ENCODE measurements at regions not wholly inside any gene's neighbourhood (a gene's known extent, or its start where the extent isn't known, plus 50 kb on each side); places are given as distances from the start of the nearest gene placed in this dataset.

DNA sequence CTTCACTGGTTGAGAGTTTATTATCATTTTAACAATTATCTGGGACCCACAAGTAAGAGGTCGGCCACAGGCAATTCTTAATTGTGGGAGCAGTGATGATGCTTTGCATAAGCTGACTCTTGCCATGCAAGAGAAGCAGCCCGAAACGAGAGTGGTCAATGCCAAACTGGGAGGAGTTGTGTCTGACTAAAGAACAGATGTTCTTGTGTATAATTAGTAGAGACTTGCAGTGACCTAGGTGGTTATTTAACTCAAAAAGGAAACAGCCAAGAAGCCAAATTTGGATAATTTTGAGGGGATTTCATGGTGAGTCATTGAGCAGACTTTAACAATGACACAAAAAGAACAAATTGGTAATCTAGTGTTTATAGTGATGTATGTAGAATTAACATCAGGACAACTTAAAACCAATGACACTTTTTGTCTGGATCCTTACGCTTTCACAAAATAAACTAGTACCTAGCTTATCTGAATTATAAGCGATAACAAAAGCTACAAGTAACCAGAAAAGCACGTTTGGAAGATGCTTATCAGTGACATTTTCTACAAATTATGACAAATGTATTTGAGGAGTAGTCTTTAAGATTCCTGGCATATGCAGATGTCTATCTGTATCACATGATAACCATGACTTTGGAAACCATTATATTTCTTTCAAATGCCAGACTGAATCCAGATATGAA, 184.7 kb upstream of the DLGAP1 start:
- DNase-seq (ENCODE audit: low read depth, low spot score), result no peak

DNA sequence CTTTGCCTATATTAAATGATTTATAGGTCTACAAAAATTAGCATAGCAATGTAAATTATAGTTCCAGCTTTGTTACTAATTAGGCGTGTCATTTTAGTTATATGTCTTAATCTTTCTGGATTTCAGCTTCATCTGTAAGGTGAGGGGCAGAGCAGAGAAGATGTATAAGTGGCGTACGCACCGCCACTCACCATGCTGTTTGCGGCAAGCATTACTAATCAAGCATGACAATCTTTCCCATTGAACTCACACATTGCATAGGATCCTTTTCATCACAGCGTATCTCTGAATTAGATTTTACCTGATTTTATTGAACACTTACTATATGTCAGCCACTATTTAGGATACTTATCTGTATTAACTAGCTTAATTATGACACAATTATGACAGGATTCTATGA, 183.6 kb upstream of the DLGAP1 start:
- DNase-seq (ENCODE audit: low read depth, low spot score), result no peak

DNA sequence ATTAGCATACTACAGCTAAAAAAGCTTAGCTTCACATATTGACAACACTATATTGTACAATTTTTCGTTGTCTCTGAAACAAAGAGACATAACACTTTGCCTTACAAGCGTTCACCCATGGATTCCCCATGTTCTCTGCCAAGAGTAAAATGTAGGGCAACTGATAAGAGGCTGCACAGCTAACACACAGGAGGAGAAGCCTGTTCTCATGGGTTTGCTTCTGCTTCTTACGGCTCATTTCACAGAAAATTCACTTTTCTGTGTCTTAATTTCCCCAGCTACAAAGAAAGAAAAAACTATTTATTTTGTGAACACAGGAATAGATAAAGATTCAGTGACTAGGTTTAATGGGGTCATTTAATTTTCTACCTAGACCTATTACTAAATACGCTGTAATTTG, 182.8 kb upstream of the DLGAP1 start:
- no peak for DNase-seq (ENCODE audit: low read depth, low spot score)

DNA sequence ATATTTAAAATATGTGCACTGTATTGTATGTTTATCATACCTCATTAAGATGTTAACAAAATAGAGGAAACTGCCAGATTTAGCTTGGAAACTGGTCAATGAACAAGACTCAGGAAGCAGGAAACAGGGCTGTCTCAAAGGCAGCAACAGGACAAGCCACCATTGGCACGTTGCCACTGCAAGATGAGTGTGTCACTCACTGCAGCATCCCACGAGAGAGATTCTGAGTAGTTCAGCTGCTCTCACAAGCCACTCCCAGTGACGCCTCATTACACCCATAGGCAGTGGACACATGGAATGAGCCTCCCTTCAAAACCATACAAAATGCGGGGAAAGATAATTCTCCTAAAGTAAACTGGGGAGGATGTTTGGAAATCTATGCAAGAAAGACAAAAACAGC, 181.9 kb upstream of the DLGAP1 start:
- DNase-seq (ENCODE audit: low read depth, low spot score), result no peak

DNA sequence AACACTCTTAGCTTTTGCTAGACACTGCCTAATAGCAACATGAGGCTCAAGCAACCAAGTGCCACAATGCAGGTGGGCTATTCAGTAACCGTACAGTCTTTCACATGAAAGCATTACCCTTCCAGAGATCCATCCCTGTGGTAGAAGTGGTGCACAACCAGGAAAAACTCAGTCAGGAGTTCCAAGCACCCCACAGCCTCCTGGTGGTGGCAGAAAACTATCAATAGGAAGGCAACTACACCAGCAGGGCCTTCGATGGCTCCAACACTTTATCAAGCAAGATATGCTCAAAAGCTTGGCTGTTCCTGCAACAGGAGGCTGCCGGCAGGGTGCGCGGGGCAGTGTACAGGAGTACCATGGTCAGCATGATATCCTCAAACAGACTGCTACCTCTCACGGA, 176.1 kb upstream of the DLGAP1 start:
- DNase-seq (ENCODE audit: low read depth, low spot score), result no peak

DNA sequence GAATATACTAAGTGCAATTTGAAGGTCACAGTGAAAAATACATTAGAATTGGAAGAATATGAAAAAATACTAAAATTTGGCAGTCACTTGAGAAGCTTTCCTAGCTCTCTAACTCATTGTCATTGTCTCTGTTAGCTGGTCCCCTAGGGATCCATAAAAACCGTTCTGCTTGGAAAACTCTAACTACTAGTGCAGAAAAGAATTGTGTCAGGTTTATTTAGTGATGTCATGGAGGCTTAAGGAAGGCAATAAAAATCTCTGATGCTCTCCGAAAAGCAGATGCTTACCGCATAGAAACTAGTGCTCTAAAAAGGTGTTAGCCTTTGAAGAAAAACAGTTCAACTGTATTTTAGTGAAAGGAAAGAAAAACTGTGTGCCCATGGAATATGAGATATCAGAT, 150.1 kb upstream of the DLGAP1 start:
- no peak for DNase-seq (ENCODE audit: low read depth, low spot score)

DNA sequence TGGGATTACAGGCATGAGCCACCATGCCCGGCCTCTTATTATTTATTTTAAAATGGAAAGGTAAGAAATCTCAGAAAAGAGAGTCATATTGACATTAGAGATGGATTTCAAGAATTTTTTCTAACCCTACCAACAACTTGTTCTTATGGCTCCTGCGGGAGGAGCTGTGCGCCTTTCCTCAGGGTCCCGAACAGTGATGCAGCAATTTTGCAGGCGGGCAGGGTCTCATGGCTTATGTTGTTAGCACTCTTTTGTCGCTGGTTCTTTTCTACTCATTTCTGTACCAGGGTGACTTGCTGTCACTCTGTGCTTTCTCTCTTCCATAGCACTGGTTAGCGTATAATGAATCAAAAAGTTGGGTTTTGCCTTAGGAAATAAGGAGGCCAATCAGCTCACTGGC, 148.8 kb upstream of the DLGAP1 start:
- DNase-seq (ENCODE audit: low read depth, low spot score), result no peak

DNA sequence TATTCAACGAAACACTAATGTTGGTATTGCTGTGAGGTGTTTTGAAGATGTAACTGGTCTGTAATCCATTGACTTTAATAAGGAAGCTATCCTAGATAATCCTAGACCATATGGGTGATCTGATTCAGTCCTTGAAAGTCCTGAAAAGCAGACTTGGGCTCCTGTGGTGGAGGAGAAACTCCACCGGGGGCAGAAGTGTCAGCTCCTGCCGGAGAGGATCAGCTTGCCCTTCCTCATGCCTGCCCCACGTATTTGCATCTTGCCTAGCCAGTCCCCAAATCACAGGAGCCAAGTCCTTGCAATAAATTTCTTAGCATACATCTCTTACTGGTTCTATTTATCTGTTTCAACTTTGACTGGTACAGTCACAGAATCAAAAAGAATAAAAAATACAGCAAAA, 144.2 kb upstream of the DLGAP1 start:
- DNase-seq (ENCODE audit: low read depth, low spot score), result no peak

DNA sequence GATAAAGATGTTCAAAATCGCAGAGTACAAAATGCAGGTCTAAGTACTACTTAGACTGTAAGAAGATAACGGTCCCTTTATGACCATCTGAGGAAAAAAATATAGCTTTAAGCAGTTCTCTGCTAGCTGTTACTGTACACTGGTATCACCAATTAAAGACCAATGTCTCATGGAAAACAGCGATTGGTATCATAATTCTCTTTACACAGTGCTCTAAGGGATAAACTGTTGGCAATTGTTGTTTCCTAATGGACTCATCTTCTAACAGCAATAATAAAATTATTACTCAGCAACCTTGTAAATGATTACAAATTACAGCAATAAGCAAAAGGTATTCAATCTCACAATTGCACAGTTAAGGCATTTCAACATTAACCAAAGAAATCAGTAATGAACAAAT, 142.2 kb upstream of the DLGAP1 start:
- DNase-seq (ENCODE audit: low read depth, low spot score), result no peak

DNA sequence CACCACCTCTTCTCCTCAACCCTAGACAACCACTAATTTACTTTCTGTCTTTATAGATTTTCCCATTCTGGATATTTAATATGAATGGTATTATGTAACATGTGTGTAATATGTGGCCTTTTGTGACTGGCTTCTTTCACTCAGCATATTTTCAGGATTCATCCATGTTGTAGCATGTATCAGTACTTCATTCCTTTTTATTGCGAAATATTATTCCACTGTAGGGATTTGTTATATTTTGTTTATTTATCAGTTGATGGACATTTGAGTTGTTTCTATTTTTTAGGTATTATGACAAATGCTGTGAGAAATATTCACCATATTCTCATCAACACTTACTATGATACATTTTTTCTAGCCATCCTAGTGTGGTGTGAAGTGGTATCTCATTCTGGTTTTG, 138.8 kb upstream of the DLGAP1 start:
- no peak for DNase-seq (ENCODE audit: low read depth, low spot score)

DNA sequence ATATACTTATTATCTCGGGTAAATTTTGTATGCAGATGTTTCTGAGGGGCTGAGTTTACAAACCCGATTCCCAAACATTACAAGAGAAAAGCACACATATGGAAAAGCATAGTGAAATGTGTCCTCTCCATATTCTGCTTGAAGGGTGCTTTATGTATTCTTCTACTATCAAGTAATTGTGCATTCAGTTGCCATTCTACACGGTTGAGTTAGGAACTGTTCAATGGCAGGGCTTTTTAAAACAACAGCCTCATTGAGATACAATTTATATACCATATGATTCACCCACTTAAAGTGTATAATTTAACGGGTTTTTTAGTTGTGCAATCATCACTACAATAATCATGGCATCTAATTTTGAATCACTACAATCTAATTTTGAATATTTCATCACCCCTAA, 138.4 kb upstream of the DLGAP1 start:
- no peak for DNase-seq (ENCODE audit: low read depth, low spot score)

DNA sequence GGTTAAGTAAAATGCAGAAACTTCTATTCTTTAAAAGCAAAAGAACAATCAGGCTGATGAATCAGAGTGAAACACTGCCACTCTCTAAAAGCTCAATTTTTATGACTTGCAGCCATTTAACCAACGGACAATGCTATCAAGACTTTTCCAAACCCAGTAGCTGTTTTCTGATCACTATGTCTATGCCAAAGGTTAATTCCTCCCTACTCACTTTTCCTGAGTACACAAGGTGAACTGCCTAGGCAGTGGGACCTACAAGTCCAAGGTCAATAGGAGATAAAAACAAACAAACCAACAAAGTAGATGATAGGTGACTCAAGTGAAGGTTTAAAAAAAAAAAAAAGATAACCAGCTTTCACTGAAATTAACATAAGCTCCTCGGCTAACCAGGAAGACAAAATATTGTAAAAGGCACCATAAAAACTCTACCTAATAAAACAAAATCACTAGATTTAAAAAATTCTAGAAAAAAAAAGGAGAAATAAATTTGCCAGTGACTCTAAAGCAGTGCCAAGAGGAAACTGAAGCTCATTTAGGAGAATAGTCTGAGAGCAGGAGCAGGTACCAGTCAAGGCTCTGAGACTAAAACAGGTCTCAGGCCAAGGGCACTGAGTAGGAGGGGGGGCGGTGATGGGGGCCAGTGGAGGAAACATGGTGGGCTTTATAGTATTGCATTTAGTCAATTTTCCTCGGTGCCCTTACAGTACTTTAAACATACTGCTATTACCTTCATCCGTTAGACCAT, 134.1 kb upstream of the DLGAP1 start:
- DNase-seq (ENCODE audit: low read depth, low spot score), result no peak

DNA sequence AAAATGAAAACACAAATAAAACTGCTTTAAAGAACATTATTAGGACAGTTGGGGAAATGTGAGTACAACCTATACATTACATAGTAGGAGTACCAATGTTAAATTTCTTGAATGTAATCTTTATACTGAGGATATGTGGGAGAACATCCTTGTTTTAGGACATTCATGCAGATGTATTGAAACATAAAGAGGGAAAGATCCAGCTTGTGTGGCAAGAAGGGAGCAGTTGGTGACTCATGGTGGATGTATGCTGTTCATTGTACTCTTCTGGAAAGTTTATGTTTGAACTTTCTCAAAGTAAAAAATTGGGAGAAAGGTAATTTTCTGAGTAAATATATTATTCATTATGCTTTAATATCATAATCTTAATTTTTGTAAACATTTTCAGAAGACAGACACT, 132.1 kb upstream of the DLGAP1 start:
- DNase-seq (ENCODE audit: low read depth, low spot score), result no peak

DNA sequence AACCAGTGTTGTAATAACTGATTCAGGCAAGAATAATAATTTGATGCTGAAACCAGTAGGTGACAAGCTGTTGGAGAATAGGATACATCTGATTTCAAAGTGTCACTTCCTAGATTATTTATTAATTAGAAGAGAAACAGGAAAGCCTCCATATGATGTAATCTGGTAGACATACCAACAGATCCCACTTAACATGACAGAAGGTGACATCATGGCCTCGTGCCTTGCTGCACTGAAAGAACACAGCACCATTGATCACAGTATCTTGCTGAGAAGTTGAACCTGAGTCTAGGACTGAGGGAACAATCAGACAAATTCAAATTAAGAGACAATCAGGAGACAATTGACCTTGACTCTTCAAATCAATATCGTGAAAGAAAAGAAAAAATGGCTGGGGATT, 131.6 kb upstream of the DLGAP1 start:
- DNase-seq (ENCODE audit: low read depth, low spot score), result no peak

DNA sequence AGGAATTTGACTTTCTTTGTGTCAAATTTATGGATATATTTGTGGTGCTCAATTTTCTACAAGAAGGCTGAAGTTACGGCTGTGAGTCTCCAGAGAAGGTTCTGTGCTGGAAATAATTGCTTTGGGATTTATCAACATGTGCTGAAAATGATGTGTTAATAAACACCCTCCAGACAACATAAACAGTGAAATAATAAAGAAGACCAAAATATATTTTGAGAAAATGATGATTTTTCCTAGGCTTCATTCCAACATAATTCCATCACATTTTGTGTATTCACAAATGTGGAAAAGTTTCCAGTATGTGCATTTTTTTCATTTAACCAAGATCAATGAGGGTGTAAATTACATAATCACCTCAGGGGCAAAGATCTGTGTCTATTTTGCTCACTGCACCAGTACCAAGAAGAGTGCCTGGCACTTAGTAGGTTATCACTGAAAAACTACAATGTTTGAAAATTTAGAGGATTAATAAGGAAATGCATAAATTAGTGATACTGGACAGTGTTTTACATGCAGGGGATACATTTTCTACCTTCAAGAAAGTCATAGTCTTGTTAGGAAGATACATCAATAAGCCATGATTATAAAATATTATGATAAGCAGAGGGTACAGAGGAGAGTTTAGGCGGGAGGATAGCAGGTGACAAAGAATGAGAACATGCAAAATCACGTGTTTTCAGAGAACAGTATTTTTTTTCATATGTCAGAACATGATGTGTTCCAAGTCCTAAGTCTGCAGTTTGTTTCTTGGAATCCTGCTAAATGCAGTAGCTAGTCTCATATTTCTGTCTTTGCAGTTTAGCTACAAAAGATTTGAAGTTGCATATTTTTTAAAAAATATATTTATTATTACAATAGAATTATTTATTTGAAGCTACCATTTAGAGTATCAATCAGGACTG, 127.6 kb upstream of the DLGAP1 start:
- DNase-seq (ENCODE audit: low read depth, low spot score), result no peak

DNA sequence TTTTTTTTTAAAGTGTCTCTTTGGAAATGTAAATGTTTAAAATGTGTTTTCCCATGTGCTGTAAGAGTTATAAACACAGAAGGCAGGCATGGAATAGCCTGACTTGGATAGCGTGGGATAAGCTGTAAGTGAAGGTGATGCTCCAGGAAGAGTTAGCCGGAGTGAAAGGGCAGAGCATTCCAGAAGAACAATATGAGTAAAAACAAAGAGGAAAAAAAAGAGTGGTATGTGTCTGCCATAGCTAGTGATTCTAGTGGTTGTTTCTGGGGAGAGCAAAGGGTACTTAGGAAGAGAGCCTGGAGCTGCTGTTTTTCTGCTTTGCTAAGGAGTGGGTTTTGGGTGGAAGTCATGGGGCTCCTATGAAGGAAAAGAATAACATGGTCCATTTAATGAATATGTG, 126.9 kb upstream of the DLGAP1 start:
- DNase-seq (ENCODE audit: low read depth, low spot score), result no peak

DNA sequence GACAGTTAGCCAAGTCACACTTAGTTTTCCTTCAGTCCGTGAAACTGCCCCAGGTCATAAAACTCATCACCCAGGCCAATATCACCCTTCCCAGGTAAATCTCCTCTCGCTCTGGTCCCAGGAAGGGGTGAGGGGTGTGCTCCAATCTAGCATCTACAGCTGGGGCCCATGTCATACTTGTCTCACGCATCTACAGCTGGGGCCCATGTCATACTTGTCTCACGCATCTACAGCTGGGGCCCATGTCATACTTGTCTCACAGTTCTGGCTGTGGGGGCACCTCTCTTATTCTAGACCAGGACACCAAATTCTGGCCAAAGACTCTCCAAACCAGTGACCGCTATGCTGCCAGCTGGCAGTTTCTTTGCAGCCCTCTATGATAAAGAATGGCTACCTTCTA, 123.3 kb upstream of the DLGAP1 start:
- DNase-seq (ENCODE audit: low read depth, low spot score), result no peak

DNA sequence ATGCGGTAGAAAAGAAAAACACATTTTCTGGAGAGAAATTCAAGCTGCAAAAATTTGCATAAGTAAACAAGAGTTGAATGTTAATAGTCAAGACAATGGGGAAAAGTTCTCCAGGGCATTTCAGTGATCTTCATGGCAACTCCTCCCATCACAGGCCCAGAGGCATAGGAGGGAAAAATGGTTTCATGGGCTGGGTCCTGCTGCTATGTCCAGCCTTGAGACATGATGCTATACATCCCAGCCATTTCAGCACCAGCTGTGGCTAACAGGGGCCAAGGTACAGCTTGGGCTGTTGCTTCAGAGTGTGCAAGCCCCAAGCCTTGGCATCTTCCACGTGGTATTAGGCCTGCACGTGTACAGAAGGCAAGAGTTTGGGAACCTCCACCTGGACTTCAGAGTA, 118.6 kb upstream of the DLGAP1 start:
- DNase-seq (ENCODE audit: low read depth, low spot score), result no peak

DNA sequence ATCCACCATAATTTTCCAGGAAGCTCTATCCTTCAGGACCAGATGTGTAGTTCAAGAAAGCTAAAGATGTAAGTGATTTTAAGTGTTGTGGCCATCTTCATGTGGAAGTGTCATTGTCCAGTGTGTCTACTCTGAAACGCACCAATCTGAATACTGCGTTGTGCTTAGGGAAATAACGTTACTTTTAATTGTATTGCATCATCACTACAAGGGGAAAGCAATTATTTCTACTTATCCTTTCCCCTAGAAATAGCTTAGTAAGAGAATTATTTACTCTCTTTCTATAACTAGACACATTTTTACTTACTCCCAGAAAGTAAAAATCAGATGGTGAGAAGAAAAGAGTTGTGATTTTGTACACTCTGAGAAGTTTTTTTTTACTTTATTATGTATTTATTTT, 102.4 kb upstream of the DLGAP1 start:
- no peak for DNase-seq (ENCODE audit: low read depth, low spot score)

DNA sequence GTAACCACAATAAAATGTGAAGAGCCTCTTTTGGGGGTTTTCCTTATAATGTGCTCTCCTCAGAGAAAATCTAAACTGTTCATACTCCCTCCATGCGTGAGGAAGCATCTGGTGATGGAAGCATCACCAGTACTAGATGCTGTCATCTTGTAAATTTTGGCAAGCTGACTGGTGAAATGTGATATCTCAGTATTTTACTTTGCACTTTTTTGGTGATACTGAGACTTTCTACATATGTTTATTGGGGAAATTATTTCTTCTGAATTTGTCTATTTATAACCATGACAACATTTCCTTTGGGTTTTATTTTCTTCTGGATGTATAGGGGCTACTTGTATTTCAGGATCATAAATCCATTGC, 95.9 kb upstream of the DLGAP1 start:
- no peak for DNase-seq (ENCODE audit: low read depth, low spot score)

DNA sequence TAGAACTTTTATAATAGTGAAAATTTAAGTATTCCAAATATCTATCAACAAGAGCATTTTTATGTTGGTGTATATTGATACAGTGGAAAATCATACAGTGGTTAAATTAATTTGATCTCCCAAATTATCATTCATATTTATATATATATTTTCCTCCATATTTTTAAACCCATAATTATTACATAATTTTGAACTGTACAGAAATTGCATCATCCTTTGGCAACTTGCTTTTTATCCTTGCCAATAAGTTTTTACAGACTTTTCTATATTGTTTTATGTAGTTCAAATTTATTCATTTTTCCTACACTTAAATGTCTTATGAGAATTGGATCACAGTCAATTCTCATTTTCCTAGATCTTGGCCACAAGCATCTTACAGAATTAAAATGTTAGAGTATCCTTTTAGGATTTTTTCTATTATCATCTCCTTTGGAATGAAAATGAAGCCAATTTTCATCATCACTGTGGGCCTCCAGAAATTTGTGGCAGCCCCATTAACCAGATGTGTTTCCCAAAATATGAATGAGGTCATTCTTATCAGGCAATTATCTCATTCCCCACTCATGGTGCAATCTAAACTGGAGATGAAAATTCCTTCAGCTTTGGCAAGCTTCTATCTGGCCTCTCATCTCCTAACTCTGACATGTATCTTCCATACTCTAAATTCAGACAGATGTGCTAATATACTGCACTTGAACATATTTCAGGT, 94.2 kb upstream of the DLGAP1 start:
- no peak for DNase-seq (ENCODE audit: low read depth, low spot score)

DNA sequence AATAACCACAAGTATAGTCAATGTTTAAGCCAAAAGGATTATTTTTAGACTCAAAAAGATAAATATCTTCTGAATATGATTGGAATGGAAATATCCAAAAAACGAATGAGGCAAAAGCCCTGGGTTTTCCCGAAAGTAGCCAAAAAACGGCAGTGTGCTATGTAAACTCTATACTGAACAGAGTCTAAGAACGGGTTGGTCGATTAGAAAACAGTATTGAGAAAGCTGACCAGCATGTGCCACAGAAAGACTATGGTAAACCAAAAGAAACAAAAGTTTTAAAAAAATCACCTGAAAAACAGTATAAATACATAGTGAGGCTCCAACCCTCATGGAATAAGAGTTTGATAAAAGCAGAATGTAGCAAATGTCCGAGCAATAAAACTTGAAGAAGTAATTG, 92.0 kb upstream of the DLGAP1 start:
- DNase-seq (ENCODE audit: low read depth, low spot score), result no peak
